Ishikawa (cell line): ENCODE measurements at regions not wholly inside any gene's neighbourhood (a gene's known extent, or its start where the extent isn't known, plus 50 kb on each side); places are given as distances from the start of the nearest gene placed in this dataset.

Source experiments
- CEBPB ChIP-seq: IDR thresholded peaks from 2 replicates; pipeline ENCODE4 v1.6.1; 2012
- CREB1 ChIP-seq: IDR thresholded peaks from 2 replicates; pipeline ENCODE4 v1.6.1; 2012; ENCODE audit warnings: low read depth
- EGR1 ChIP-seq: IDR thresholded peaks from 2 replicates; pipeline ENCODE4 v1.6.1; 2012
- EP300 ChIP-seq: IDR thresholded peaks from 2 replicates; pipeline ENCODE4 v1.6.1; 2012; ENCODE audit warnings: borderline replicate concordance
- MAX ChIP-seq: IDR thresholded peaks from 2 replicates; pipeline ENCODE4 v1.6.1; 2012
- NFIC ChIP-seq: IDR thresholded peaks from 2 replicates; pipeline ENCODE4 v1.6.1; 2012
- RAD21 ChIP-seq: IDR thresholded peaks from 2 replicates; pipeline ENCODE4 v1.6.1; 2012; ENCODE audit warnings: low read depth
- REST ChIP-seq: IDR thresholded peaks from 2 replicates; pipeline ENCODE4 v1.6.1; 2012; ENCODE audit warnings: low read depth, mild to moderate bottlenecking
- TAF1 ChIP-seq: IDR thresholded peaks from 2 replicates; pipeline ENCODE4 v1.6.1; 2012; ENCODE audit warnings: low read depth, mild to moderate bottlenecking
- TCF12 ChIP-seq: IDR thresholded peaks from 2 replicates; pipeline ENCODE4 v1.6.1; 2012; ENCODE audit warnings: low read depth
- USF1 ChIP-seq: IDR thresholded peaks from 2 replicates; pipeline ENCODE4 v1.6.1; 2012
- YY1 ChIP-seq: IDR thresholded peaks from 2 replicates; pipeline ENCODE4 v1.6.1; 2012; ENCODE audit warnings: low read depth
- ZBTB7A ChIP-seq: IDR thresholded peaks from 2 replicates; pipeline ENCODE4 v1.6.1; 2012; ENCODE audit warnings: low read depth

- TF ChIP-seq EGR1 (no peak), CEBPB (no peak), EP300 (no peak), CREB1 (no peak), ZBTB7A (no peak), USF1 (no peak), TAF1 (no peak), REST (no peak), TCF12 (no peak), RAD21 (no peak), NFIC (no peak), MAX (no peak), YY1 (no peak)
These were observed 127.2 kb upstream of the GJB5 start for GRCh38 chr1:34627465-34628240.
